Epidermal melanocyte (primary cell): ENCODE measurements at regions not wholly inside any gene's neighbourhood (a gene's known extent, or its start where the extent isn't known, plus 50 kb on each side); places are given as distances from the start of the nearest gene placed in this dataset.

Source experiments
- DNase-seq: peaks from one replicate; pipeline ENCODE4 v3.0.0; 2011; ENCODE audit warnings: low spot score; ENCODE audit not compliant: insufficient read length

- DNase-seq = no peak
These were observed 79.5 kb upstream of the GALNT9 start for GRCh38 chr12:132408626-132409494.

- DNase-seq = no peak
These were observed 78.6 kb upstream of the GALNT9 start for GRCh38 chr12:132407992-132408391.

- DNase-seq = no peak
These were observed 78.1 kb upstream of the GALNT9 start for GRCh38 chr12:132407451-132407961.

GRCh38 chr12:132406493-132407450 is 77.4 kb upstream of the GALNT9 start:
- no peak for DNase-seq

GRCh38 chr12:132405742-132406251 is 76.4 kb upstream of the GALNT9 start:
- no peak for DNase-seq

- no peak for DNase-seq
These were observed 75.8 kb upstream of the GALNT9 start for GRCh38 chr12:132404951-132405741.

GRCh38 chr12:132404435-132404855 is 75.1 kb upstream of the GALNT9 start:
- no peak for DNase-seq

GRCh38 chr12:132403636-132404434 is 74.4 kb upstream of the GALNT9 start:
- no peak for DNase-seq

- DNase-seq = no peak
These were observed 73.5 kb upstream of the GALNT9 start for GRCh38 chr12:132402831-132403416.

GRCh38 chr12:132401982-132402381 is 72.6 kb upstream of the GALNT9 start:
- no peak for DNase-seq

GRCh38 chr12:132400011-132400641 is 70.7 kb upstream of the GALNT9 start:
- peak; percentile 43 for DNase-seq

- no peak for DNase-seq
These were observed 70.0 kb upstream of the GALNT9 start for GRCh38 chr12:132399092-132400010.

- DNase-seq = no peak
These were observed 69.1 kb upstream of the GALNT9 start for GRCh38 chr12:132398386-132398991.

GRCh38 chr12:132397934-132398385 is 68.6 kb upstream of the GALNT9 start:
- DNase-seq = no peak

GRCh38 chr12:132397152-132397933 is 68.0 kb upstream of the GALNT9 start:
- no peak for DNase-seq

GRCh38 chr12:132396657-132397056 is 67.3 kb upstream of the GALNT9 start:
- no peak for DNase-seq

- DNase-seq = no peak
These were observed 66.5 kb upstream of the GALNT9 start for GRCh38 chr12:132395908-132396305.
